HL-60 (cell line): ENCODE measurements at regions not wholly inside any gene's neighbourhood (a gene's known extent, or its start where the extent isn't known, plus 50 kb on each side); places are given as distances from the start of the nearest gene placed in this dataset.

Experiments
- DNase-seq, 2 experiments: peaks; one replicate each; pipeline ENCODE4 v3.0.0-alpha.2; 2010 to 2020; ENCODE audit warnings: low read depth in 1 of 2, low spot score in 1 of 2
- H3K27ac ChIP-seq: fragments of 250-450 bp; sonication (Bioruptor Pico); replicated peaks from 2 replicates; pipeline ENCODE4 v1.5.1; 2020; ENCODE audit warnings: mild to moderate bottlenecking, moderate library complexity
- H3K27me3 ChIP-seq: fragments of 250-450 bp; sonication (Bioruptor Pico); 2 replicates; pipeline ENCODE4 v1.5.1; 2021; ENCODE audit warnings: mild to moderate bottlenecking, moderate library complexity; ENCODE audit not compliant: insufficient read depth, poor library complexity, severe bottlenecking
- H3K4me3 ChIP-seq: replicated peaks from 2 replicates; pipeline ENCODE4 v1.5.1; 2011; ENCODE audit warnings: mild to moderate bottlenecking, control low read depth, low read length; ENCODE audit not compliant: insufficient read depth
- CTCF ChIP-seq: IDR thresholded peaks from one replicate; pipeline ENCODE4 v1.5.1; 2011; ENCODE audit warnings: low read length, control low read depth, inconsistent platforms; ENCODE audit not compliant: insufficient read depth
- GABPA ChIP-seq: IDR thresholded peaks from 2 replicates; pipeline ENCODE4 v1.6.1; 2012; ENCODE audit warnings: low read depth
- POLR2AphosphoS5 ChIP-seq: IDR thresholded peaks from 2 replicates; pipeline ENCODE4 v1.6.1; 2012; ENCODE audit warnings: low read depth
- SPI1 ChIP-seq: IDR thresholded peaks from 2 replicates; pipeline ENCODE4 v1.6.1; 2012; ENCODE audit warnings: low read depth, mild to moderate bottlenecking, borderline replicate concordance
- TF ChIP-seq, protein P1 (sequence below): IDR thresholded peaks from 2 replicates; pipeline ENCODE4 v1.6.1; 2012; ENCODE audit warnings: low read depth; ENCODE audit not compliant: insufficient replicate concordance

DNA sequence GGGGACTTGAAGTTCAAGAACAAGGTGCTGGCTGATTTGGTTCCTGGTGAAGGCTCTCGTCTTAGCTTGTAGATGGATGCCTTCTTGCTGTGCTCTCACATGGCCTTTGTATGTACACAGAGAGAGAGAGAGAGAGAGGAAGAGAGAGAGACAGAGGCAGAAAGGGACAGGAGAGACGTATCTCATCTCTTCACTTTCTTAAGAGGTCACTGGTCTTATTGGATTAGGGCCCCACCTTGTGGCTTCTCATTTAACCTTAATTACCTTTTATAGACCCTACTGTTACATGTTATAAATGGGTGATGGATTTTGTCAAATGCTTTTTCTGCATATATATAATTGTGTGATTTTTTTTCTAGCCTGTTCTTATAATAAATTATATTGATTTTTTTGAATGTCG is 1444.2 kb downstream of the ADGRL3 start:
- TF ChIP-seq SPI1 (no peak), POLR2AphosphoS5 (no peak), CTCF (no peak), GABPA (no peak)
- TF ChIP-seq, protein P1, sequence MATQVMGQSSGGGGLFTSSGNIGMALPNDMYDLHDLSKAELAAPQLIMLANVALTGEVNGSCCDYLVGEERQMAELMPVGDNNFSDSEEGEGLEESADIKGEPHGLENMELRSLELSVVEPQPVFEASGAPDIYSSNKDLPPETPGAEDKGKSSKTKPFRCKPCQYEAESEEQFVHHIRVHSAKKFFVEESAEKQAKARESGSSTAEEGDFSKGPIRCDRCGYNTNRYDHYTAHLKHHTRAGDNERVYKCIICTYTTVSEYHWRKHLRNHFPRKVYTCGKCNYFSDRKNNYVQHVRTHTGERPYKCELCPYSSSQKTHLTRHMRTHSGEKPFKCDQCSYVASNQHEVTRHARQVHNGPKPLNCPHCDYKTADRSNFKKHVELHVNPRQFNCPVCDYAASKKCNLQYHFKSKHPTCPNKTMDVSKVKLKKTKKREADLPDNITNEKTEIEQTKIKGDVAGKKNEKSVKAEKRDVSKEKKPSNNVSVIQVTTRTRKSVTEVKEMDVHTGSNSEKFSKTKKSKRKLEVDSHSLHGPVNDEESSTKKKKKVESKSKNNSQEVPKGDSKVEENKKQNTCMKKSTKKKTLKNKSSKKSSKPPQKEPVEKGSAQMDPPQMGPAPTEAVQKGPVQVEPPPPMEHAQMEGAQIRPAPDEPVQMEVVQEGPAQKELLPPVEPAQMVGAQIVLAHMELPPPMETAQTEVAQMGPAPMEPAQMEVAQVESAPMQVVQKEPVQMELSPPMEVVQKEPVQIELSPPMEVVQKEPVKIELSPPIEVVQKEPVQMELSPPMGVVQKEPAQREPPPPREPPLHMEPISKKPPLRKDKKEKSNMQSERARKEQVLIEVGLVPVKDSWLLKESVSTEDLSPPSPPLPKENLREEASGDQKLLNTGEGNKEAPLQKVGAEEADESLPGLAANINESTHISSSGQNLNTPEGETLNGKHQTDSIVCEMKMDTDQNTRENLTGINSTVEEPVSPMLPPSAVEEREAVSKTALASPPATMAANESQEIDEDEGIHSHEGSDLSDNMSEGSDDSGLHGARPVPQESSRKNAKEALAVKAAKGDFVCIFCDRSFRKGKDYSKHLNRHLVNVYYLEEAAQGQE: no peak
- no peak overlapping the region for H3K27ac ChIP-seq
- no peaks in the 10 kb centered on the region for H3K27me3 ChIP-seq
- H3K4me3 ChIP-seq: no peak overlapping the region
- peak in 1 of 2 experiments; percentile 9 for DNase-seq

GRCh38 chr4:62640296-62640695 is 1440.2 kb downstream of the ADGRL3 start:
- TF ChIP-seq POLR2AphosphoS5 (no peak), CTCF (no peak), SPI1 (no peak), GABPA (no peak)
- TF ChIP-seq, protein P1: no peak
- H3K4me3 ChIP-seq: no peak overlapping the region
- H3K27ac ChIP-seq: no peak overlapping the region
- DNase-seq: no peak
- no peaks in the 10 kb centered on the region for H3K27me3 ChIP-seq

- Histone ChIP-seq H3K27me3 (no peaks in the 10 kb centered on the region), H3K4me3 (no peak overlapping the region), H3K27ac (no peak overlapping the region)
- TF ChIP-seq, protein P1: no peak
- TF ChIP-seq SPI1: no peak
- TF ChIP-seq GABPA: no peak
- no peak for TF ChIP-seq CTCF
- no peak for TF ChIP-seq POLR2AphosphoS5
- DNase-seq: no peak
Measured at GRCh38 chr4:62627671-62628070, 1427.5 kb downstream of the ADGRL3 start.
